ENCODE measurements at regions not wholly inside any gene's neighbourhood (a gene's known extent, or its start where the extent isn't known, plus 50 kb on each side); places are given as distances from the start of the nearest gene placed in this dataset.

DNA sequence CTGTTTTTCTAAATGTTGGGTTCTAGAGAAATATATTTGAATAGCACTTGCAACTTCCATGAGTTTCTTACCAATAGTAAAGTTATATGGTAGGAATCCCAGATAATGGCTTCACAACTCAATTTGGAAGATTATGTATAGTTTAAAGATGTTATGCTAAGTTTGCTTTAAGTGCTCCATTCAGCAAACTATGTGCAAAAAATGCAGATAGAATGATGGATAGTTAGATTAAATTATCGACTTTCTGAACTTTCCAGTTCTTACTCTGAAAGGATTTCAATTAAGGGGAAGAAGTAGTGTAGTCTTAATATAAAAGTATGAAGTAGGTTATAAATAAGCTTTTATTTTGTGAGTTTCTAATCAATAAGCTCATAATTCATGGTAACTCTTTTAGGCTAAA lies 60.7 kb upstream of the NFKB1 start:
- H3K27ac ChIP-seq = no peak overlapping the region
- TF ChIP-seq ZFX (IDR thresholded peaks at IDR 0.05) = no peak
- TF ChIP-seq, protein P1, sequence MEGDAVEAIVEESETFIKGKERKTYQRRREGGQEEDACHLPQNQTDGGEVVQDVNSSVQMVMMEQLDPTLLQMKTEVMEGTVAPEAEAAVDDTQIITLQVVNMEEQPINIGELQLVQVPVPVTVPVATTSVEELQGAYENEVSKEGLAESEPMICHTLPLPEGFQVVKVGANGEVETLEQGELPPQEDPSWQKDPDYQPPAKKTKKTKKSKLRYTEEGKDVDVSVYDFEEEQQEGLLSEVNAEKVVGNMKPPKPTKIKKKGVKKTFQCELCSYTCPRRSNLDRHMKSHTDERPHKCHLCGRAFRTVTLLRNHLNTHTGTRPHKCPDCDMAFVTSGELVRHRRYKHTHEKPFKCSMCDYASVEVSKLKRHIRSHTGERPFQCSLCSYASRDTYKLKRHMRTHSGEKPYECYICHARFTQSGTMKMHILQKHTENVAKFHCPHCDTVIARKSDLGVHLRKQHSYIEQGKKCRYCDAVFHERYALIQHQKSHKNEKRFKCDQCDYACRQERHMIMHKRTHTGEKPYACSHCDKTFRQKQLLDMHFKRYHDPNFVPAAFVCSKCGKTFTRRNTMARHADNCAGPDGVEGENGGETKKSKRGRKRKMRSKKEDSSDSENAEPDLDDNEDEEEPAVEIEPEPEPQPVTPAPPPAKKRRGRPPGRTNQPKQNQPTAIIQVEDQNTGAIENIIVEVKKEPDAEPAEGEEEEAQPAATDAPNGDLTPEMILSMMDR (conservative IDR thresholded peaks at IDR 0.05) = no peak

DNA sequence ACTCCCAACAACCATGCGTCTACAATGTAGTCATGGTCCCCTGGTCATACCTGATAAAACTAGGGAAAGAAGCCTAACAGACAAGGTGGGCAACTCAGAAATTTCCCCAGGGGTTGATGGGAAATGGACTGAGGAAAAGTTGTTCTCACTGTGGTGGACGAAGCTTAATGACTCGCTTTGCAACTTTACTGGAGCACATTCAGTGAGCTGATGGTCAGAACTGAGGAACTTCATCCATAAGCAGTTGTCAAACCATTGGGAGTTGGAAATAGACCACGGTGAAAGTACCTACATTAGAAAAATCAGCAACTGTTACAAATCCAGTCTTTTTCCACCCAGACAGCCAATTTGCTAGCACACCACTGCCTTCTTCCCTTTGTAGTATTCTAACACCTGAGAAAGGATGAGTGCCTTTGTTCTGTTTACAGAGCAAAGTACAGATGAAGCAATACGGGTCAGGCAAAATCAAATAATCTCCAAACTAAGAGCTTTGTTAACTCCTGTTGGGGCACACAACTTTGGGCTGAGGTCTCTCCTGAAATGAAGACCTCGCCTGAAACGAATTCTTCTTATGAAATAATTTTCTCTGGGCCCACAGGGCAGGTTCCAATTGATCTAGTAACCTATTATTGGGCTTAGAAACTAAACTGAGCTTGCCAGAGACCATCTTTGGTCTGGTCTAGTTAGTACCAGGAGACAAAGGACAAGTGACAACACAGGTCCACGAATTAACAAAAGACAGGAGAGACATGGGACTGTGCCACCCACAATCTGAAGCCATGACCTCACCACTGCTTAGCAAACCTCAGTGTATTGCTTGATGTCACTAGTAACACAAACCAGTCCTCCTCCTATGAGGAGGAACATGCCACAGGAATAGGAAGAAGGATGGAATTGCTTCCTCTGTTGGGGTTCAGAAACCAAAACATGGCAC lies 58.9 kb upstream of the NFKB1 start:
- TF ChIP-seq, protein P1 (conservative IDR thresholded peaks at IDR 0.05) = no peak
- no peak for TF ChIP-seq ZFX (IDR thresholded peaks at IDR 0.05)
- H3K27ac ChIP-seq = no peak overlapping the region

DNA sequence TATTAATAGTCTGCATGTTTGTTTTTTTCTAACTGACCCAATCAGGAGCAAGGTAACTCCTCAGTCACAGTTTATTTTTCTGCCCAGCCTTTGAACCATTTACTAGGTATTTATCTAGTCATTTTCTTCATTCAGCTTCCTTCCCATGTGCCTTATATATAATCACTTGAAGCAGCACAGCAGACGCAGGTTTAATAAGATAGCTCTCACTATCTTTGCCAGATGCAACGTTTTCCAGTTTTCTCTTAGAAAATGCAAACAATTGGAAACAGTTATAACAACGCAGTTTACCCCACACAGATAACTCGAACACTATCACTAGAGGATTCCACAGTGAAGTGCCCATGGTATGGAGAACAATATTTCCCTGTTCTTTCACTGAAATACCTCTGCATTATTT lies 56.4 kb upstream of the NFKB1 start:
- TF ChIP-seq, protein P1 (conservative IDR thresholded peaks at IDR 0.05) = no peak
- no peak for TF ChIP-seq ZFX (IDR thresholded peaks at IDR 0.05)
- H3K27ac ChIP-seq = no peak overlapping the region

DNA sequence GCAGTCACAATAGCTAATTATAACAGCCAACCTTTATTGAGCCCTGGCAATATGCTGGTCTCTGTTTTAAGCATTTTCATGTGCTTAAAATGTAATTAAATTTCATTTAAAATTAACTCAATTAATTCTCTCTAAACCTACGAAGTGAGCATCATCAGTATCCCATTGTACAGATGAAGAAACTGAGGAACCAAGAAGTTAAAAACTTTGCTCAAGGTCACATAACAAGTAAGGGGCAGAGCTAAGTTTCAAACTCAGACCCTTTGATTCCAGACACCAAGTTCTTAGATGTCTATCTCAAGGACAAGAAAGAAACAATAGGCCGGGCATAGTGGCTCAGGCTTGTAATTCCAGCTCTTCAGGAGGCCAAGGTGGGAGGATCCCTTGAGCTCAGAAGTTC lies 55.9 kb upstream of the NFKB1 start:
- H3K27ac ChIP-seq = no peak overlapping the region
- no peak for TF ChIP-seq ZFX (IDR thresholded peaks at IDR 0.05)
- TF ChIP-seq, protein P1 (conservative IDR thresholded peaks at IDR 0.05) = no peak

DNA sequence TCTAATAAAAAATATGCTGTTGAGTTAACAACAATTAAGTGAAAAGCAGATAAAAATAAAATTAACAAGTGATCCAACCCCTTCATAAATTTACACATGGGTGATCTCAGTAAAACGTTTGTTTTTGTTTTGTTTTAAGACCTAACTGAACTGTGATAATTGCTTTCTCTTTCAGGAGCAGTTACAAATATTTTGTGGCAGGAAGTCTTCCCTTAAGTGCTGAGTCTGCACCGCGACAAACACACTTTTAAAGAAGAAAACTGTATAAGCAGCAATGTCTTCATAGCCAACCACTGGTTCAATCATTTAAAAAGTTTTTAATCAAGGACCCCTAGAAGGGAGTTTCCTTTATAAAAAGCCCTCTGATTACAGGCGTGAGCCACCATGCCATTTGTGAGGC lies 53.7 kb upstream of the NFKB1 start:
- H3K27ac ChIP-seq = no peak overlapping the region
- TF ChIP-seq, protein P1 (conservative IDR thresholded peaks at IDR 0.05) = no peak
- TF ChIP-seq ZFX (IDR thresholded peaks at IDR 0.05) = no peak

DNA sequence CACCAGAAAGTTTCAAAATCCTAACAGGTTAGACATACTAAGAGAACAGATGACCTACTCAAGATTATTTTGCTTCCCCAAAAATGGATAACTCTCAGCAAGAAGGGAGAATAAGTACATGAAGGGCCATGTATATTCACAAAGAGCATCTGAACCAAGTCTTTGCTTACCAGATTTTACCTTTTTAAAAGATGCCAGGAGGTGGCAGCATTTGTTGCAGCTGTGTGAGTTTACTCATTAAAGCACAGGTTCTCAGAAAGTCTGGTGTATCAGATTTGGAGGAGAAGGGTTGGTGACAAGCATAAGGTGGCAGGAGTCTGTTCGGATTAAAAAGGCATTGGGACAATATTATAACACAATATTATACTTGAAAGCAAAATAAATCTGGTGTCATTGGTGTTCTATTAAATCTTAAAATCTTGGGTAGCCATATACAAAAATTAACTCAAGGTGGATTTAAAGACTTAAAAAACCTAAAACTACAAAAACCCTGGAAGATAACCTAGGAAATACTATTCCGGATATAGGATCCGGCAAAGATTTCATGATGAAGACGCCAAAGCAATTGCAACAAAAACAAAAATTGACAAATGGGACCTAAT lies 51.3 kb upstream of the NFKB1 start:
- TF ChIP-seq ZFX (IDR thresholded peaks at IDR 0.05) = no peak
- TF ChIP-seq, protein P1 (conservative IDR thresholded peaks at IDR 0.05) = peak; percentile 80
- no peak overlapping the region for H3K27ac ChIP-seq

DNA sequence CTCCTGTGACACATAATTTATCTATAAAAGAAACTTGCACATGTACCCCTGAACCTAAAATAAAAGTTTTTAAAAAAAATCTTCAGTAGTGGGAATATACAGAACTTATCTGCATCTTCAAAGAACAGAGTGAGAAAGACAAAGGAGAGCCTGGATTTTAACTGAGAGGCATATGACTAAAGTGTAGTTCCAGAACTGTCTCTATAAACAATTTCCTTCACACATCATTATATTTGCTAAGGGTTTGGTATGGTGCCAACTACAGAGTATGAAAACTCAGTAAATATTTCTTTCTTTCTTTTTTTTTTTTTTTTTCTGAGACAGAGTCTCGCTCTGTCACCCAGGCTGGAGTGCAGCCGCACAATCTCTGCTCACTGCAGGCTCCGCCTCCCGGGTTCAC lies 49.9 kb upstream of the NFKB1 start:
- no peak overlapping the region for H3K27ac ChIP-seq
- no peak for TF ChIP-seq ZFX (IDR thresholded peaks at IDR 0.05)
- TF ChIP-seq, protein P1 (conservative IDR thresholded peaks at IDR 0.05) = no peak
